GM12872 (cell line): ENCODE measurements at regions not wholly inside any gene's neighbourhood (a gene's known extent, or its start where the extent isn't known, plus 50 kb on each side); places are given as distances from the start of the nearest gene placed in this dataset.

ENCODE experiments used
- TF ChIP-seq, protein P1 (sequence below): IDR thresholded peaks from 3 replicates; pipeline ENCODE4 v1.5.1; 2011; ENCODE audit warnings: low read depth, mild to moderate bottlenecking, low read length, moderate library complexity; ENCODE audit not compliant: insufficient read depth

- TF ChIP-seq, protein P1, sequence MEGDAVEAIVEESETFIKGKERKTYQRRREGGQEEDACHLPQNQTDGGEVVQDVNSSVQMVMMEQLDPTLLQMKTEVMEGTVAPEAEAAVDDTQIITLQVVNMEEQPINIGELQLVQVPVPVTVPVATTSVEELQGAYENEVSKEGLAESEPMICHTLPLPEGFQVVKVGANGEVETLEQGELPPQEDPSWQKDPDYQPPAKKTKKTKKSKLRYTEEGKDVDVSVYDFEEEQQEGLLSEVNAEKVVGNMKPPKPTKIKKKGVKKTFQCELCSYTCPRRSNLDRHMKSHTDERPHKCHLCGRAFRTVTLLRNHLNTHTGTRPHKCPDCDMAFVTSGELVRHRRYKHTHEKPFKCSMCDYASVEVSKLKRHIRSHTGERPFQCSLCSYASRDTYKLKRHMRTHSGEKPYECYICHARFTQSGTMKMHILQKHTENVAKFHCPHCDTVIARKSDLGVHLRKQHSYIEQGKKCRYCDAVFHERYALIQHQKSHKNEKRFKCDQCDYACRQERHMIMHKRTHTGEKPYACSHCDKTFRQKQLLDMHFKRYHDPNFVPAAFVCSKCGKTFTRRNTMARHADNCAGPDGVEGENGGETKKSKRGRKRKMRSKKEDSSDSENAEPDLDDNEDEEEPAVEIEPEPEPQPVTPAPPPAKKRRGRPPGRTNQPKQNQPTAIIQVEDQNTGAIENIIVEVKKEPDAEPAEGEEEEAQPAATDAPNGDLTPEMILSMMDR = no peak
These were observed 91.1 kb upstream of the GNAZ start for GRCh38 chr22:22979121-22979724.

- TF ChIP-seq, protein P1 = no peak
These were observed 90.4 kb upstream of the GNAZ start for GRCh38 chr22:22979954-22980353.

- TF ChIP-seq, protein P1 = no peak
These were observed 88.4 kb upstream of the GNAZ start for GRCh38 chr22:22981670-22982571.

DNA sequence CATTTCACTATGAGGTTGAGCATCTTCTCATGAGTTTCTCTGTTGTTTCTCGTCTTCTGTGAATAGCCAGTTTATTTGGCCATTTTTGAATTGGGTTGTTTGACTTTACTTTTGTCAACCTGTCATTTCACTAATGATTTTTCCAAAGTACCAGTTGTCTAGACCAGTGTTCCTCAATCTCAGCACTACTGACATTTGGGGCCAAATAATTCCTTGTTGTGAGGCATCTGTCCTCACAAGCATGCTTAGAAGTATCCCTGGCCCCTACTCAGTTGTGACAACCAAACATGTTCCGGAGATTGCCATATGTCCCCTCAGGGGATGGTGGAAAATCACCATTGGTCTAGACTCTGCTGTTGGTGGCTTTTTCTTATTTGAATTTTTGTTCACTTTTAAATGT is 87.7 kb upstream of the GNAZ start:
- TF ChIP-seq, protein P1 = no peak

DNA sequence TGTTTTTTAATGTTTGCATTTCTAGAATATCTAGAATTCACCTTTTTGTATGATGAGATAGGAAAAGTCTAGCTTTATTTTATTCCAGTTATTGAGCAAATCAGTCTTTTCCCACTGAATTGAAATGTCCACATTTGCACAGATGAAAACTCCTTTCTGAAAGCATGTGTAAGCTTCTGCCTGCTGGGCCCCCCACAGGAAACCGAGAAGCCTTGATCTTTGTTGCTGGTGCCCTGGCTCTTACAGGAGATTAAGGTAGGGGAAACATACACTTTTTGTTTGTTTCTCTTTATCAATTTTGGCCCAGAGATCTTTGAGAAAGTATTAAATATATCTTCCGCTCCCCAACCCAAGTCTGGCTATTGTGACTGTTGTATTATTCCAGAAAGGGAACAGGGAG is 87.2 kb upstream of the GNAZ start:
- TF ChIP-seq, protein P1 = no peak

GRCh38 chr22:22983816-22984215 is 86.5 kb upstream of the GNAZ start:
- TF ChIP-seq, protein P1 = no peak

DNA sequence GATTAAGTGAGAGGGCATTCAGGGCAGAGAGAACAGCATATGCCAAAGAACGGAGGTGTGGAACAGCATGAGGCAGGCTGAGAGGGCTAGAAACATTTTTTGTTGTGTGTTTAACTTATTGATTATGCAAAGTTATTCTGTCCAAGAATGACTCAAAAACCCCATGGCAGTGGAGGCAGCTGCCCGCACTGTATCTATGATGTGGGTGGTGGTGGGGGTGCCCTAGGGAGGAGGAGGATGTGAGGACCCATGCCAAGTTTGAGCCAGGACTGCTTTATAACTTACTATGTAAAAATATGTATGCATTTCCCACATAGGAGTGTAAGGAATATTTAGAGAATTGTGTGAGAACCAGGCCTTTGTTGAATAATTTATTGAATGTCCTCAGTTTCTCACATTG is 85.4 kb upstream of the GNAZ start:
- TF ChIP-seq, protein P1 = no peak
